Left forelimb (tissue), 1 donor: ENCODE measurements at regions not wholly inside any gene's neighbourhood (a gene's known extent, or its start where the extent isn't known, plus 50 kb on each side); places are given as distances from the start of the nearest gene placed in this dataset.
A peak's percentile ranks its signal among the peaks of the same experiment; 100 is the strongest.

Experiments used
- DNase-seq: peaks from one replicate; pipeline ENCODE4 v3.0.0-alpha.2; 2018; ENCODE audit warnings: low spot score

GRCh38 chr6:163720005-163720404 is 305.5 kb downstream of the QKI start:
- no peak for DNase-seq

DNA sequence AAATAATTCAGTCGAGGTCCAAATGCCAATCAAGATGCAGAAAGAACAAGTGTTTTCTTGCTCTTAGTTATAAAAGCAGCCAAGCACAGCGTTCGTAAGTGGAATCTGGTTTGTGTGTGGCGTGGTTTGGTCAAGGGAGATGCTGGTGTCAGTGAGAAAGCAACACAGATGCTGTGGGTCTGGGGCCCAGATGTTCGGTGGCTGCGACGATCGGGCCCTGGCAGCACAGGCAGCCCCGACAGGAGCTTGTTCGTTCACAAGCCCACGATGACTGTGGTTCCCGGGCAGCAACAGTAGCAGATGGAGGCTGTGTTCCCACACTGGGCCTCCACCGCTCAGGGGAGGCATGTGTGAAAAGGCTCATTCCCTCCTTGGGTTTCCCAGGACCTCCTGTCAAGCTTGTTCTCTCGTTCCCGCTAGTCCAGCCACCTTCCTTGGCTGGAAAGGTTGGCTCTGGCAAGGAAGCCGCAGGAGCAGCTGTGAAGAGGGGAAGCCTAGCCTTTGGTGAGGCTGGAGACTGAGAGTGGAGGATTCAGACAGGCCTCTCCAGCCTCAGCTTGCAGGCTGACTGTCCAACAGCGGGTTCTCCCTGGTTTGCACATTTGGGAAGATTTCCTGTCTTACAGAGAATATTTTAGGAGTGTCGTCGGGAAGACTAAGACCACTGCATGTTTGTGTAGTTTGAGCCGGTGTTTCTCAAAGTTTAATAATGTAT is 304.7 kb downstream of the QKI start:
- no peak for DNase-seq

GRCh38 chr6:163718537-163718936 is 304.0 kb downstream of the QKI start:
- no peak for DNase-seq

DNA sequence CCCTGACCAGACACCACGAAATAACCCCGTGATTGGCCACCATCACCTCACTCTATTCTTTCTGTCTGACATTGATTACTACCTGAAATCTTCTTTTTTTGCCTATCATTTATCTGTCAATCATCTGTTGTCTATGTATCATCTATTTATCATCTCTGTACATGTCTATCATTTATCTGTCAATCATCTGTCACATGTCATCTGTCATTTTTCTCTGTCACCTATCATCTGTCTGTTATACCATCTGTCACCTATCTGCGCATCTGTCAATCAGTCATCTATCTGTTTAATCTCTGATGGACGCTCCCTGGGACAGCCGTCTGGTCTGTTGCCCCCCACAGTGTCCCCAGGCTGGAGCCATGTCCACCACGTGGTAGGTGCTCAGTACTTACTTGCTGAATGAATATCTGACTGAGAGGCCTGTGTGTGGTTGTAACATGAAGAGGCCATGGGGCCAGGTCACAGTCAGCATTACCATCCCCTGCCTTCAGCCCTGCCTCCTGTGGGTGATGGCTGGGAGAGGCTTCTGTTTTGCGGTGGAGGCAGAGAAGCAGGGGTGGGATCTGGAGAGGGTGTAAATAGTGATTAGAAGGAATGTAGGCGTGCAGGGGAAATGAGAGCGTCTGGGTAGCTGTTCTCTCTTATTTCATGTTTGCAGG is 302.7 kb downstream of the QKI start:
- DNase-seq = no peak

- no peak for DNase-seq
Measured at GRCh38 chr6:163716690-163717089, 302.2 kb downstream of the QKI start.

DNA sequence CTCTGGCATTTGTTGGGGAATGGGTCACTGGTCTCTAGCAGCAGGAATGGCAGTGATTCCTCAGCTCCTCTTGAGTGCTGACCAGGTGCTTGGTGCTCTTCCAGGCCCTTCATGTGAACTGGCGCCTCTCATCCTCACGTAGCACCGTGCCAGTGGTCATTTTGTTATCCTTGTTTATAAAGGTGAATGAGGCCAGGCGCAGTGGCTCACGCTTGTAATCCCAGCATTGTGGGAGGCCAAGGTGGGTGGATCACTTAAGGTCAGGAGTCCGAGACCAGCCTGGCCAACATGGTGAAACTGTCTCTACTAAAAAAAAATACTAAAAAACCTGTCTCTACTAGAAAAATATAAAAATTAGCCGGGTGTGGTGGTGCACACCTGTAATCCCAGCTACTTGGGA is 301.3 kb downstream of the QKI start:
- no peak for DNase-seq

DNA sequence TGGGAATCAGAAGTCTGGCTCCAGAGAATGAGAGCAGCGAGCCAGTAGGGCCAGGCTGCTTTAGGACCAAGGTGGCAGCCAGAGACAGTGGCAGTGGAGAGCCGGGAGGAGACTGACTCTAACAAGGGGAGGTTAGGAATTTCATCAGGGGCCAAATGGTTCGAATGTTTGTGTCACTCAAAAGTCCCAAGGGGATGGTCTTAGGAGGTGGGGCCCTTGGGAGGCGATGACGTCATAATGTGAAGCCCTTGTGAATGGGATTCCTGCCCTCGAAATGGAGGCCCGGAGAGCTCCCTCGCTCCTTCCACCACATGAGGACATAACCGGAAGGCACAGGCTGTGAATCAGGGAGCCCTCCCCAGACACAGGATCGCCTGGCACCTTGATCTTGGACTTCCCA is 299.7 kb downstream of the QKI start:
- no peak for DNase-seq

- DNase-seq = no peak
Measured at GRCh38 chr6:163712981-163713380, 298.5 kb downstream of the QKI start.

DNA sequence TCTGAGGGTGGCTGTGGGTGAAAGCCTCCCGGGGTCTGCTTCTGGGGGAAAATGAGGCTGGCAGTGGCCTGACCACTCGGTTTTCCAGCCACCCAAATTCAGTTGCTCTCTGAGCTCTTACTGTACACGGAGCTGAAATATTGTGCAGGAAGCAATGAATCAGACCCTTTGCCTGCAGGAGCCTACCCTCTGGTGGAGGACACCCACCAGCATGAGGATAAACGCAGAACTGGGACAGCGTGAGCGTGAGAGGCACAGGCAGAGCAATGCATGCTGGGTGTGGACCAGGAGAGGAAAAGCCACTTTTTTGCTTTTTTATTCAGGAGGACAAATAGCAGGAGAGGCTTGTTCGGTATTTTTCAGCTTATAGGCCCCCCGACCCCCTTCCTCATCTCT is 298.0 kb downstream of the QKI start:
- DNase-seq = no peak

- DNase-seq = peak; percentile 89
Measured at GRCh38 chr6:163711615-163712565, 297.4 kb downstream of the QKI start.

DNA sequence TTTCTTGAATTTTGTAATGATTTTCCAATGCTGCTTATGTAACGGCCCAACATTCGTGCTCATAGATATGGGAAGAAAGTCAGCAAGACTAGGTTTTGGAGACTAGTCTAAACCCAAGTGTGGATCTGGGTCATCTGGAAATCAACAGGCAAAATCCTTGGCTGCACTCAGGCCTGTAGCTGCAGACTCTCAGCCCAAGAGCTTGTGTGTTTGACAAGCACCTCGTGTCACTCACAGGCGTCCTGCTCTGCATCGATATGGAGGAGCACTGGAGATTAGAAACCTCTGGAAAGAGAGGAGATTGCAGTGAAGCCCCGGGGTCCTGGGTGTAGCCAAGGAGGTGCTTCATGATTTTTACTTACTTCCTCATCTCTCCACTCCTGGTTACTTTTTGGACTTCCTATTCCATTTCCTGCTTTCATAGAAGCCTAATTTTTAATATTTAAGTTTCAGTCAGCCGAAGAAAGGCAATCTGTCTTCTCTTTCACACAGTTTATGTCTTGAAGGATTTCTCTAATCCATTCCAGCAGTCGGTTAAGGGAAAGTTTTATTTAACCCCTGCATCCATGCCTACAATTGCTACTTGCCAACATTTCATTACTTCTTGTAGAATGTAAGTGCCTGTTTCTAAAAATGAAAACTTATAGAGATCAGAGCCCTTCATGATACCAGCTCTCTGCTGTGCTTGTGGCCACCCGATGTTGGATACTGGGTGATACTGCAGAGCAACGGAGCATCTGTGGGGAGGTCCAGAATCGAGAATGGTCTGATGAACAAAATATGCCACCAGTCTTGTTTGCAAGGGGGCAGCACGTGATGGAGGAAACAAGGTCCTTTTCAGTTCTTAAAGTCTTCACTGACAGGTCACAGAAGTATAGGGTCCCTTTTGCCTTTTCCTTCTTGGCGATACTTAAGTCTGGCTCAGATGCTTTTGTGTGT is 296.3 kb downstream of the QKI start:
- no peak for DNase-seq

DNA sequence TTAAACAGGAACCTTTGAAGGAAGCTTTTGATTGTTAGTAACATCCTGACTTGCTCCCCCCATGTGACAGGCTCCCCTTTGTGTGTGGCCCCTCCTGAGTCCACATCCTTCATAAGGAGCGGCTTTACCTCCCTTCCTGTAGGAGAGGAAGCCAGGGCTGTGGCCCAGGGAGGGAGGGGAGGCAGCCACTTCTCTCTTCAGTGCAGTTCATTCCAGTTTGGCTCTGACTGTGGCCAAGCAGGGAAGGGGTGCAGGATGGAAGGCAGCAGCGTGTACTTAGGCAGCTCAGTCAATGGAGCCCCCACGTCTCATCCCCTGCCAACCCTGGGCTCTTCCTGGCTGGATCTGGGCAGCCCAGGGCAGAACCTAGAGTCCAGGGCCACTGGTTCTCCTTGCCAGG is 295.2 kb downstream of the QKI start:
- DNase-seq = no peak

DNA sequence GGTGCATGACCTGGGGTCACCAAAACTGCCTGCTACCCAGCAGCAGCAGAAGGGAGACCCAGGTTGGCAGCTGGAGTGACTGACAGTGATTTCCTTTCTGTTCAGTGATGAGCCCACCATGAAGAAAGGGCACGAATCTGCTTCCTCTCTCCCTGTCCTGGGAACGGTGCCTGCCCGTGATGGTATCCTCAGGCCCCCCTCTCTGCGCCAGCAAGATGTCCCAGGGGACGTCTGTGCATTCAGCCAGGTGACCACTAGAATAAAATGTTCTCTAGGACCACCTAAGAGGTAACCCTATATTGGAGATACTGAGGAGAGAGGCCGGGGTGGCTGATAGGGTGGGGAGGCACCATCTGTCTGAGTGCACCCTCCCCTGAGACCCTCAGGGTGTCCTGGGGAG is 294.7 kb downstream of the QKI start:
- no peak for DNase-seq

DNA sequence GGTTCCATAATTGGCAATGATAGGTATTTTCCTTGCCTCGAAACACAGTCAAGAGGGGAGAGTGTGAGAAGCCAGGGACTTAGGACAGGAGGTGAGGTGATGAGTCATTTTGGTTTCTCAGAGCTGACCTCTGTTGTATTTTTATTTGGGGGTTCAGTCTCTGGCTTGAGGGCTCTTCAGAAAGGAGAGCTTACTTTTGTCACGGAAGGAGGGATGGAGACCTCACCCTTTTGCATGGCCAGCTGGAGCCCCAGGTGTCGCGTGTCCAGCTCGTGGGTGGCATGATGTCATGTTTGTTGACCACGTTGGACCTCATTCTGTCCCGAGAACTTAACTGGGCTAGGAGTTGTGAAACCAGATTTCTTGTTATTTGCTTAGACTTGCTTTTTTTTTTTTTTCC is 293.9 kb downstream of the QKI start:
- DNase-seq = no peak

- no peak for DNase-seq
Measured at GRCh38 chr6:163707387-163708355, 293.2 kb downstream of the QKI start.

DNA sequence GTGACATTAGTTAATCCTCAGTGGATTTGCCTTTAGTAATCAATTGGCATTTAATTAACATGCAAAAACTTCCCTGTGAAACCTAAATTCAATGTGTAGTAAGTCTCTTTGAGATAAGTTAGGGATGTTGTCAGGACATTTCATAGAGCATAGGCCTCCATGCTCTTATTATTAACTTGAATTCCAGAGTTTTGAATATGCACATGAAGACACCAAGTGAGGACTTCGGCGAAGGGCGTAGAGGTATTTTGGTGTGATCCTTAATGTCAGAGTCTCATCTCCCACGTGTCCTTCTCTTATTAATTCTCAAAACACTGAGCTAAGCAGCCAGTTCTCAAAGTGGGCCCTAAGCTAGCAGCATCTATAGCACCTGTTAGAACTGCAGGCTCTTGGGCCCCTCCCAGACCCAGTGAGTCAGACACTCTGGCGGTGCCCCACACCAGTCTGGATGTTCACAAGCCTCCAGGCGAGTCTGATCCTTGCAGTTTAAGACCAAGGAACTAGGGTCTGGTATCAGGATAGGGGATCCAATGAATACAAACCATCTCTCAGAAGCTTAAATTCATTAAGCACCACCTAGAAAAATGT is 292.1 kb downstream of the QKI start:
- no peak for DNase-seq

- DNase-seq = no peak
Measured at GRCh38 chr6:163705923-163706322, 291.4 kb downstream of the QKI start.

DNA sequence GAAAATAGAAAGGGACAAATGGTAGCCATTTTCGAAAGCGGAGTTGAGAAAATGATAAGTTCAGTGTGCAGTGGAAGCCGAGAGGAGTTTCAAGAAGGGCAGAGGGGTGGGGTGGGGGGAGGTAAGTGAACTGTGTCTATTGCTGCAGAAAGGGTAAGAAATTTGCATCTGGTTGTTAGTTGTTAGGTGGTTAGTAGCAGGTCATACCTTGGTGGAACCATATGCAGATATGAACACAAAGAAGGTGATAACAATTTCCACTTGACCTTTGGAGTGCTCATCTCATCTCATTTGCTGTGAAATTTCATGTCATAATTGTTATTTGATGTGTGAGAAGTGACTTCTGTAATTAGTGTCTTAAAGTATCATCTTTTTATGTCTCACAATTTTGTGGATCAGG is 288.2 kb downstream of the QKI start:
- DNase-seq = no peak

DNA sequence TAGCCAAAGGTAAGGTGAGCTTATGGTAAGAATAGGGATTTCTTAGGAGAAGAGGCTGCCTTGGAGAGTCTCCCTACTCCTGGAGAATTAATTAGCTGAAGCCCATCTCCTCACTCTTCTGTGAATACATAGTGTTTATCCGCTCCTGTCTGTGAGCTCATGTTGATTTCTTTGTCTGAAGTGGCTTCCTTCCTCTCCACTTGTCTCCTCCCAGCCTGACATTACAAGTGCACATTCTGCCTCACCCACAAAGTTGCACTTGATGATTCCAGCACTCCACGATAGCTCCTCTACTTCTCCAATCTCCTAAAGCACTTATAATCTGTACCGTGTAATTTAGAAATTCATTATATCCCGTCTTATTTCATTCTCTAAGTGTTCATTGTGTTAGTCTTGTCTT is 287.2 kb downstream of the QKI start:
- DNase-seq = no peak

- no peak for DNase-seq
Measured at GRCh38 chr6:163698086-163698485, 283.6 kb downstream of the QKI start.
